Peyer's patch (tissue), 4 donors: ENCODE measurements at regions not wholly inside any gene's neighbourhood (a gene's known extent, or its start where the extent isn't known, plus 50 kb on each side); places are given as distances from the start of the nearest gene placed in this dataset.

Source experiments
- POLR2A ChIP-seq, 2 donors: fragments of 450-650 bp; IDR thresholded peaks; one replicate each; pipeline ENCODE4 v1.5.1; 2017; ENCODE audit warnings: antibody characterized with exemption in 2 of 2, mild to moderate bottlenecking in 2 of 2, moderate library complexity in 2 of 2
- TF ChIP-seq, protein P1 (sequence below), 6 experiments: fragments of 450-650 bp in 4 of 6; fragments of 200-600 bp in 2 of 6; sonication (generic) in 1 of 6; IDR thresholded peaks; one replicate each; pipeline ENCODE4 v1.5.1; 2017 to 2019; ENCODE audit warnings: antibody characterized with exemption in 6 of 6, mild to moderate bottlenecking in 3 of 6, moderate library complexity in 1 of 6

GRCh38 chr18:24802456-24802855, 342.0 kb downstream of the HRH4 start:
- TF ChIP-seq, protein P1, sequence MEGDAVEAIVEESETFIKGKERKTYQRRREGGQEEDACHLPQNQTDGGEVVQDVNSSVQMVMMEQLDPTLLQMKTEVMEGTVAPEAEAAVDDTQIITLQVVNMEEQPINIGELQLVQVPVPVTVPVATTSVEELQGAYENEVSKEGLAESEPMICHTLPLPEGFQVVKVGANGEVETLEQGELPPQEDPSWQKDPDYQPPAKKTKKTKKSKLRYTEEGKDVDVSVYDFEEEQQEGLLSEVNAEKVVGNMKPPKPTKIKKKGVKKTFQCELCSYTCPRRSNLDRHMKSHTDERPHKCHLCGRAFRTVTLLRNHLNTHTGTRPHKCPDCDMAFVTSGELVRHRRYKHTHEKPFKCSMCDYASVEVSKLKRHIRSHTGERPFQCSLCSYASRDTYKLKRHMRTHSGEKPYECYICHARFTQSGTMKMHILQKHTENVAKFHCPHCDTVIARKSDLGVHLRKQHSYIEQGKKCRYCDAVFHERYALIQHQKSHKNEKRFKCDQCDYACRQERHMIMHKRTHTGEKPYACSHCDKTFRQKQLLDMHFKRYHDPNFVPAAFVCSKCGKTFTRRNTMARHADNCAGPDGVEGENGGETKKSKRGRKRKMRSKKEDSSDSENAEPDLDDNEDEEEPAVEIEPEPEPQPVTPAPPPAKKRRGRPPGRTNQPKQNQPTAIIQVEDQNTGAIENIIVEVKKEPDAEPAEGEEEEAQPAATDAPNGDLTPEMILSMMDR (IDR thresholded peaks at IDR 0.05), result no peak
- TF ChIP-seq POLR2A (IDR thresholded peaks at IDR 0.05), result no peak
